ENCODE measurements at regions not wholly inside any gene's neighbourhood (a gene's known extent, or its start where the extent isn't known, plus 50 kb on each side); places are given as distances from the start of the nearest gene placed in this dataset.

DNA sequence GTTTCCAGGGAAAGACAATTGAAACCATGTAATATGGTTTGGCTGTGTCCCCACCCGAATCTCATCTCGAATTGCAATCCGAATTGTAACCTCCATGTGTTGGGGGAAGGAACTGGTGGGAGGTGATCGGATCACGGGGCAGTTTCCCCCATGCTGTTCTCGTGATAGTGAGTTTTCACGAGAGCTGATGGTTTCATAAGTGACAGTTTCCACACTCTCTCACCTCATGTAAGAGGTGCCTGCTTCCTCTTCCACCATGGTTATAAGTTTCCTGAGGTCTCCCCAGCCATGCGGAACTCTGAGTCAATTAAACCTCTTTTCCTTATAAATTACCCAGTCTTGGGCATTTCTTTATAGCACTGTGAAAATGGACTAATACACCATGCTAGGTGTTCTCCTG, 148.3 kb upstream of the CADM1 start:
- no peak for TF ChIP-seq POLR2A (IDR thresholded peaks at IDR 0.05)
- no peak for TF ChIP-seq CTCF (IDR thresholded peaks at IDR 0.05)

Data from esophagus squamous epithelium (tissue), 4 donors.